Activated CD8-positive, alpha-beta T cell treated with anti-CD3 and anti-CD28 coated beads for 36 hours (primary cell): ENCODE measurements at regions not wholly inside any gene's neighbourhood (a gene's known extent, or its start where the extent isn't known, plus 50 kb on each side); places are given as distances from the start of the nearest gene placed in this dataset.

Experiments
- ATAC-seq: fragments of 200-7000 bp; cut with Tn5 transposase; one replicate; pipeline ENCODE4 v1.10.0; 2021; ENCODE audit warnings: mild to moderate bottlenecking, moderate library complexity
- CTCF ChIA-PET: fragments of 350-600 bp; sonication (Branson Sonifier 250); formaldehyde crosslinking; loops from one replicate; lab custom pipeline; 2021; ENCODE audit warnings: antibody characterized with exemption; lab: Charles Lee
- POLR2A ChIA-PET: fragments of 350-600 bp; sonication (Branson Sonifier 250); formaldehyde crosslinking; loops from one replicate; lab custom pipeline; 2021; ENCODE audit warnings: antibody characterized with exemption; lab: Charles Lee
- DNase-seq: peaks from one replicate; pipeline ENCODE4 v3.0.0-alpha.2; 2020
- H3K27ac Mint-ChIP-seq: one replicate; pipeline ENCODE4 v1.8.0; 2021; ENCODE audit warnings: mild to moderate bottlenecking, mixed read lengths
- H3K27me3 Mint-ChIP-seq: one replicate; pipeline ENCODE4 v1.8.0; 2021; ENCODE audit warnings: mixed read lengths
- H3K36me3 Mint-ChIP-seq: one replicate; pipeline ENCODE4 v1.8.0; 2021; ENCODE audit warnings: low read depth, mixed read lengths
- H3K4me1 Mint-ChIP-seq: one replicate; pipeline ENCODE4 v1.8.0; 2021; ENCODE audit warnings: low read depth, mixed read lengths
- H3K4me3 Mint-ChIP-seq: one replicate; pipeline ENCODE4 v1.8.0; 2021; ENCODE audit warnings: mild to moderate bottlenecking, moderate library complexity, mixed read lengths
- H3K9me3 Mint-ChIP-seq: one replicate; pipeline ENCODE4 v1.8.0; 2021; ENCODE audit warnings: mixed read lengths
- CTCF ChIP-seq: fragments of 200-600 bp; IDR thresholded peaks from one replicate; pipeline ENCODE4 v1.8.0; 2022; ENCODE audit warnings: antibody characterized with exemption, mild to moderate bottlenecking
- intact Hi-C: fragments of 100-400 bp; cut with micrococcal nuclease; formaldehyde crosslinking; loops from one replicate; pipeline ENCODE4 v1.10.0; 2022

GRCh38 chr2:146634230-146635097 is 1210.4 kb upstream of the ACVR2A start:
- no peak overlapping the region for H3K27ac Mint-ChIP-seq
- intact Hi-C loops, result no loop called here
- no peak for TF ChIP-seq CTCF
- ATAC-seq (no peak), DNase-seq (no peak)
- POLR2A ChIA-PET, result no interaction called here
- no peaks in the 10 kb centered on the region for H3K9me3 Mint-ChIP-seq
- no peak overlapping the region for H3K4me3 Mint-ChIP-seq
- CTCF ChIA-PET, result no interaction called here
- no peaks in the 10 kb centered on the region for H3K36me3 Mint-ChIP-seq
- H3K27me3 Mint-ChIP-seq, result no peaks in the 10 kb centered on the region
- no peaks in the 10 kb centered on the region for H3K4me1 Mint-ChIP-seq

- ATAC-seq (no peak), DNase-seq (no peak)
- CTCF ChIA-PET, result no interaction called here
- no peak overlapping the region for H3K27ac Mint-ChIP-seq
- no peaks in the 10 kb centered on the region for H3K36me3 Mint-ChIP-seq
- no peak for TF ChIP-seq CTCF
- no peaks in the 10 kb centered on the region for H3K4me1 Mint-ChIP-seq
- no peaks in the 10 kb centered on the region for H3K27me3 Mint-ChIP-seq
- POLR2A ChIA-PET, result no interaction called here
- no peaks in the 10 kb centered on the region for H3K9me3 Mint-ChIP-seq
- intact Hi-C loops, result no loop called here
- no peak overlapping the region for H3K4me3 Mint-ChIP-seq
Observed at GRCh38 chr2:146633159-146633558, 1211.7 kb upstream of the ACVR2A start.

DNA sequence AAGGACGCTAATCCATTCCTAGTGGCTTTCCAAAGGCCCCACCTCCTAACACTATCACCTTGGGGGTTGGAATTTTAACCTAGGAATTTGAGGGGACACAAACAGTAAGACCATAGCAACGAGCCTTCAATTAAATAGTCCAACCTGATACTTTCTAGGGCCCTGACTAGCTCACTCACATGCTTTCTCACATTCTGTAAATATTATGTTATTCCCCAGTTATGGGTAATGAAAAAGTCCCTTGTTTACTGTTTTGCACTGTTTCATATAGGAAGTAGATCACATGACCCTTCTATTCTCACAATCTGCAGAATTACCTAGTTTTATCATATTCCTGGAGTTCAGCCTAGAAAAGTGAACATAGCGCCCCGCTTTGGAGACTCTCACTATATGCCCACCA is 1212.1 kb upstream of the ACVR2A start:
- no peaks in the 10 kb centered on the region for H3K4me1 Mint-ChIP-seq
- ATAC-seq (no peak), DNase-seq (no peak)
- intact Hi-C loops, result no loop called here
- no peaks in the 10 kb centered on the region for H3K9me3 Mint-ChIP-seq
- TF ChIP-seq CTCF, result no peak
- no peaks in the 10 kb centered on the region for H3K36me3 Mint-ChIP-seq
- H3K27ac Mint-ChIP-seq, result no peak overlapping the region
- ChIA-PET CTCF (no interaction called here), POLR2A (no interaction called here)
- H3K27me3 Mint-ChIP-seq, result no peaks in the 10 kb centered on the region
- H3K4me3 Mint-ChIP-seq, result no peak overlapping the region

DNA sequence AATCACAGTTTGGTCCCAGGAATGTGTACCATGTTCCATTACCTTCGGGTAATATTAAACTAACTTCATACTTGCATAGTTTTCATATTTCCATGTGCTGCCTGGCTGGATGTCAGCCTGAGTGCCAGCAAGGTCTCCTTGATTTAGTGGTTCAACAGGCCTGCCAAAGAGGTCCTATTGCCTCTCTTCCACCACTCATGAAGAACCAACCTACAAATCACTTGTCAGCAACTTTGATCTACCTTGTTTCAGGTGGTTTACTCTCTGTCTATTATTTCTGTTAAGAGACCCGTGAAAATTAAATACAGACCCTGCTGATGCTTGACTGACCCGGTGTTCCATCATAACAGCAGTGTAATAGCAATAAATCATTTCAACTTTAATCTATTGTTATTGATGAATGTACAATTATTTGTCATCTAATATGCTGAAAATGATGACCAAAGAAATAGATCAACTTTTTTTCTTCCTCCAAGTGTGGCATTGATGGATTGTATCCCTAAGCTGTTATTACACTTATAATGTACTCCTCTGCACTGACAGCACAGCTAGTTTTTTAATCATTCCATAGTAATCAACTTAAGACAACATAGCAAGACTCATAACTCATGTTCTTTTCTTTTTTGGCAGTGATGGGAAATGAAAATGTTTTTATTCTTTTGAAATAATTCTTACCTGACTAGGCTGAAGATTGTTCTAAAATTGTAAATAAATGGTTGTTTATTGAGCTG is 1220.2 kb upstream of the ACVR2A start:
- ChIA-PET POLR2A (no interaction called here), CTCF (no interaction called here)
- DNase-seq (no peak), ATAC-seq (no peak)
- intact Hi-C loops, result no loop called here
- H3K9me3 Mint-ChIP-seq, result no peaks in the 10 kb centered on the region
- H3K4me3 Mint-ChIP-seq, result no peak overlapping the region
- no peaks in the 10 kb centered on the region for H3K36me3 Mint-ChIP-seq
- H3K27ac Mint-ChIP-seq, result no peak overlapping the region
- H3K27me3 Mint-ChIP-seq, result no peaks in the 10 kb centered on the region
- TF ChIP-seq CTCF, result no peak
- no peaks in the 10 kb centered on the region for H3K4me1 Mint-ChIP-seq

- ATAC-seq (no peak), DNase-seq (no peak)
- POLR2A ChIA-PET, result no interaction called here
- Mint-ChIP-seq H3K27me3 (no peaks in the 10 kb centered on the region), H3K36me3 (no peaks in the 10 kb centered on the region), H3K9me3 (no peaks in the 10 kb centered on the region), H3K4me1 (no peaks in the 10 kb centered on the region), H3K27ac (no peak overlapping the region), H3K4me3 (no peak overlapping the region)
- intact Hi-C loops, result no loop called here
- CTCF ChIA-PET, result no interaction called here
- no peak for TF ChIP-seq CTCF
Observed at GRCh38 chr2:146623771-146624170, 1221.1 kb upstream of the ACVR2A start.
